ENCODE measurements at regions not wholly inside any gene's neighbourhood (a gene's known extent, or its start where the extent isn't known, plus 50 kb on each side); places are given as distances from the start of the nearest gene placed in this dataset.
"Not testable (repeated sequence)": the region's sequence is repeated elsewhere in the genome, so short reads cannot be mapped to it uniquely, and the experiment has no call there.

- DNase-seq = no peak
- in situ Hi-C loops (cut with MboI; ENCODE audit: low pct_unique_long_range_greater_than_20kb, low sequenced_read_pairs) = no loop called here
Observed at GRCh38 chr9:94183240-94183999, 75.7 kb upstream of the ZNF169 start.

GRCh38 chr9:94188246-94188645 lies 70.9 kb upstream of the ZNF169 start:
- DNase-seq = no peak
- in situ Hi-C loops (cut with MboI; ENCODE audit: low pct_unique_long_range_greater_than_20kb, low sequenced_read_pairs) = no loop called here

GRCh38 chr9:94191706-94192105 lies 67.4 kb upstream of the ZNF169 start:
- in situ Hi-C loops (cut with MboI; ENCODE audit: low pct_unique_long_range_greater_than_20kb, low sequenced_read_pairs); DNase-seq: not testable (repeated sequence)

GRCh38 chr9:94198414-94198813 lies 60.7 kb upstream of the ZNF169 start:
- DNase-seq = no peak
- in situ Hi-C loops (cut with MboI; ENCODE audit: low pct_unique_long_range_greater_than_20kb, low sequenced_read_pairs) = no loop called here

- in situ Hi-C loops (cut with MboI; ENCODE audit: low pct_unique_long_range_greater_than_20kb, low sequenced_read_pairs) = loop anchor here (25.0 kb wide), 2 partner anchors 137 to 512 kb away; no protein-coding TSS in a partner anchor
Observed at GRCh38 chr9:94199776-94200175, 59.3 kb upstream of the ZNF169 start.

GRCh38 chr9:94204174-94204573 lies 54.9 kb upstream of the ZNF169 start:
- DNase-seq = no peak
- in situ Hi-C loops (cut with MboI; ENCODE audit: low pct_unique_long_range_greater_than_20kb, low sequenced_read_pairs) = loop anchor here (25.0 kb wide), 2 partner anchors 142 to 517 kb away; no protein-coding TSS in a partner anchor

More at GRCh38 chr9:94199776-94200175, 59.3 kb upstream of the ZNF169 start:
- DNase-seq = no peak

GRCh38 chr9:94207781-94208180 lies 51.3 kb upstream of the ZNF169 start:
- DNase-seq = no peak
- in situ Hi-C loops (cut with MboI; ENCODE audit: low pct_unique_long_range_greater_than_20kb, low sequenced_read_pairs) = loop anchor here (25.0 kb wide), 2 partner anchors 145 to 520 kb away; no protein-coding TSS in a partner anchor
